HG02623 (cell line): ENCODE measurements at regions not wholly inside any gene's neighbourhood (a gene's known extent, or its start where the extent isn't known, plus 50 kb on each side); places are given as distances from the start of the nearest gene placed in this dataset.
"Not testable (repeated sequence)": the region's sequence is repeated elsewhere in the genome, so short reads cannot be mapped to it uniquely, and the experiment has no call there.

Experiments used
- ATAC-seq: cut with Tn5 transposase; IDR thresholded peaks from one replicate; pipeline ENCODE4 v1.9.1; 2021; ENCODE audit warnings: moderate library complexity; ENCODE audit not compliant: unreplicated experiment

DNA sequence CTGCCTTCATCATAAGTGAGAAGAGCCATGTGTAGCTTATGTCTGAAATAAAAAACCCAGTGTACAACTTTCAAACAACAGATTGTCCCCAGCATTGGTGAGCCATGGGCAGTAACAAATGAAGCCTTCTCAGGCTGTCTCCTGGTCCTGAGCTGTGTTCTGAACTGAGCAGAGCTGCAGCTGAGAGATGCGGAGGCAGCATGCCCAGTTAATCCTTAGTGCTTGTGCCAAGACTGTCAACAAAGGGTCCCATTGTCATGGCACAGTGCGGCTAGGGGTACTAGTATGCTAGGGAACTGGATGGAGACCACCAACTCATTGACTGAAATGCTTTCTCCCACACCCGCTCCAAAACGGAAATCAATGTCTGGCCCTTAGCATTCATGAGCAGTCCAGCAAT, 154.3 kb downstream of the RMST start:
- no peak for ATAC-seq

GRCh38 chr12:97628962-97629361, 166.4 kb downstream of the RMST start:
- ATAC-seq, result no peak

DNA sequence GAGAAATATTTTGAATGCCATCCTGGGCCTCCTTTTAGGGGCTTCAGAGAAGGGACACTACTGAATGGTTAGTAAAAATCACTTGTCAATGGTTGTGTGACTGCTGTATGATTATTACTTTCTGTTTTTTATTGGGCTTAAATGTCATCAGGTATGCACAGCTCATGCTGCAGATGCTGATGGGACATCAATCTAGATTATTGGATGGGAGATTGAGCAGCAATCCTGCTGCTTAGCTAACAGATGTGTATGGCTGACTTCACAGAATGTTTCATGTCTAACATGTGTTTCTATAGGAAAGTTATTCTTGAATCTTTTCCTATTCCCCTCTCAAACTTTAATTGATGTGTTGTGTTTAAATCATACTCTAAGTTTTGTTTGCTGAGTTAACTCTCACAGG, 166.8 kb downstream of the RMST start:
- no peak for ATAC-seq

DNA sequence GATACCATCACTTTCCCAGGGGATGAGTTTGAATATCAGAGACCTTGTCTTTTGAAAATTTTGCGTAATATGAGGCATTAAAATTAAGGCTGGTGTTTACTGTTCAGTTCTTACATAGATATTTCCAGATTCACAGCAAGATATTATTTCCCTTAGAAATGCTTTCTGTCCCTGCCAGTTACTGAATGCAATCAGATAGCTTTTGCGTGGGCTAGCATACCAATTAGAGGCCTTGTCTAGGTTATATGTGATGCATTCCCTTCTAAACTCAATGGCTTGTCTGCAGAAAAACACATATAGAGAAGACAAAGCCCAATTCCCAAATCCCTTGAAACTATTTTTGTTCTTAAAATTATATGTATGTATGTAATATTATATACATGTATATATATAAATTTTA, 167.8 kb downstream of the RMST start:
- no peak for ATAC-seq

GRCh38 chr12:97630875-97631274, 168.3 kb downstream of the RMST start:
- no peak for ATAC-seq

GRCh38 chr12:97637770-97638169, 175.2 kb downstream of the RMST start:
- no peak for ATAC-seq

DNA sequence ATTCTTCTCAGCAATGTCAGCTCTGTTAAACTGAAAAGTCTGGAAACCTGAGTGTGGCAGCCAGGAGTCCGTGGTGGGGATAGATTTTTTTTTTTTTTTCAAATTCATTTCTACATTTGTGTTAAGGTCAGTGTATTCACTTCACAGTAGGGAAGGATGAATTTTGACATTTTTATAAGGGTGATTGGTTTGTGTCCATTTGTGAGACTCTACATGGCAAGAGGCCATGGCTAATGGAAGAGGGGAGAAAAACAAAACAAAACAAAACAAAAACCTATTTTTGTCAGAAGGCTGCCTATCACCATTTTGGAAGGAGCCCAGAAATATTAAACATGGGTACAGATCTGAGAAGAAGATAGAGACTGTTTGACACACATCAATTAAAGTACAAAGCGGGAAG, 176.1 kb downstream of the RMST start:
- ATAC-seq, result no peak

DNA sequence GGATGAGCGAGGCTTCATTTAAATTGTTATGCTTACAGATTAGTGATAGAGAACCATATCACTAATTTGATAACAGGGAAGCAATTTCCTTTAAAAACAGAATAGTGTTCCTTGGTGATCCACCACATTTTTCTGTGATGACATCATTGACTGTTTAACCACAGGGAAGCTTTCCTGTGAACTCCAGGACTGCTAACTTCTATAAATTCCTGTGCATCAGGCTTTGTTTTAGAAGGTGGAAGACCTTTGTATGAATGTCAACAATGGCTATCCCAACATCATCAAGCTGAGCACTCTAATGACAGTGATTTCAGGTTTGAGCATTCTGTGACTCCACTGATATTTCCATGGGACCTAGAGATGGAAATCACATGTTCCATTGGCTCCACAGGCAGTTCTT, 177.1 kb downstream of the RMST start:
- no peak for ATAC-seq

DNA sequence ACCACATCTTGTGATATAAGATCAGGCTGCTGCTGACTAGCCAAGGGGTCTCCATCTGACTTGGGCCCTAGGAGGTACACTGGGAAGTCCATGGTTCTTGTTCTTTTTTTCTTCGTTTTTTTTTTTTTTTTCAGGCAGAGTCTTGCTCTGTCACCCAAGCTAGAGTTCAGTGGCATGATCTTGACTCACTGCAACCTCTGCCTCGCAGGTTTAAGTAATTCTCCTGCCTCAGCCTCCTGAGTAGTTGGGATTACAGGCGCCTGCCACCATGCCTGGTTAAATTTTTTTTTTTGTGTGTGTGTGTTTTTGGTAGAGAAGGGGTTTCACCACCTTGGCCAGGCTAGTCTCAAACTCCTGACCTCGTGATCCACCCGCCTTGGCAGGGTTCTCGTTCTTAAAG, 178.2 kb downstream of the RMST start:
- ATAC-seq, result no peak

DNA sequence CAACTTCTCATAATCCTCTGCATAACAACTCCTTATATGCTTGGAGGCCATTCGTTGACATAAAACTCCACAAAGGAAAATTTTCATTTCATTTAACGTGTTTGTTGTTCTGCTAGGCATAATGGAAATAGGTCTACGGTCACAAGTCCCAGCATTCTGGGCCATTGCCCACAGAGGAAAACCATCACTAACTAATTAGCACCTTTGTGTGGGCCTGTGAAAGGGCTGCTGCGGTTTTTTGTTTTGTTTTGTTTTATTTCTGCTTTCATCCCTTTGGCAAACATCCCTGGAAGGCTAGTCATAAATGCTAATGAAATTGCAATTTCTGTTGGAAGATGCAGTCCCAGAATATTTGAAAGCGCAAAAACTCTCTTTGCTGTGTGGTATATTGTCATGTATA, 180.3 kb downstream of the RMST start:
- ATAC-seq, result no peak

DNA sequence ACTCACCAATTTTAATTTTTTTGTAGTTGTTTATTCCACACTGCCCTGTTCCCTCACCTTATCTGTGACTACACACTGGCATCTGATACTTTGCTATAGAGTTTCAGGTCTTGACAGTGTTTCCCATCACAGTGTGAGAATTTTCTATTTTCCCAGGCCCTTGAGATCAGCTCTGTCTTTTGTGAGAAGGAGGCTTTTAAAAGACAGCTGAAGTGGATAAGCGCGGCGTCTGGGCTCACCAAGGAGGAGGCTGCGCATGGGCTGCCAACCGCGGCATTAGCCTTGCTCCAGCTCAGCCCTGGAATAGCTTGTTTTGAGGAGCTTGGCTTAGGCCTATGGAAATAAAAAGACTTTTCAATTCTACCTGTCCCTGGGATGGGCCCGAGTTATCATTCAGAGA, 181.3 kb downstream of the RMST start:
- ATAC-seq, result no peak

- no peak for ATAC-seq
Observed at GRCh38 chr12:97645726-97646125, 183.1 kb downstream of the RMST start.

- no peak for ATAC-seq
Observed at GRCh38 chr12:97647142-97647541, 184.5 kb downstream of the RMST start.

DNA sequence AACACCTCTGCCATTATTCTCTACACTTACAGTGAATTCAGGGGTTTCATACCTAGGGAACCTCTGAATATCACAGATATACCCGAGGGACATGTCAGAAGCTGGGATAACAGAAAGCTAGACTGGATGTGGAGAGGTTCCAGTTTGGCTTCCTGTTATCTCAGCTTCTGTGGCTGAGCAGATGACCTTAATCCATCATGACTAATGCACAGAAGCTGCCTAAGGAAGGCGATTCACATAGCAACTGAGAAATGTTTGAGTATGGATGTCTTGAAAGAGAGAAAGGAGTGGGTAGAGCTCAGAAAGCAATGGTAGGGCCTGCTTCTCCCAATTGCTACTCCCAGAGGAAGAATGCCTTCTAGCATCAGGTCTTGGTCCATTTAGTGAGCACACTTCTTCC, 187.6 kb downstream of the RMST start:
- no peak for ATAC-seq

- ATAC-seq, result not testable (repeated sequence)
Observed at GRCh38 chr12:97656548-97656947, 193.9 kb downstream of the RMST start.

- no peak for ATAC-seq
Observed at GRCh38 chr12:97659117-97659880, 196.7 kb downstream of the RMST start.

DNA sequence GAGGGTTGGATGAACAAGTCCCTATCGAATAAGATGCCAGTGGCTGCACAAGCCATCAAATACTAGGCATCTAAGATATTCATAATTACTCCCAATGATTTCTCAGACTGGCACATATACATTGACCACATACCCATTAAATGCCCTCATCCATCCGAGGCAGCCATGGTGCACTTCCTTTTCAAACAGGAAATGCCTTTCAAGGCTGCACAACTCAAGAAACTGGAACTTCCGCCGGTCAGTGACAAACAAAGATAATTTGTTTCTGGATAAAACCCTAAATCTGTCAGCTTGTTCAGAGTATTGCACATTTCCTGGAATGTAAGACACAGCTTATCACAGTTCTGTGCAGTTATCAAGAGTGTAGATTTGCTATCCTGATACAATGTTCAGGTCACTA, 203.7 kb downstream of the RMST start:
- no peak for ATAC-seq

DNA sequence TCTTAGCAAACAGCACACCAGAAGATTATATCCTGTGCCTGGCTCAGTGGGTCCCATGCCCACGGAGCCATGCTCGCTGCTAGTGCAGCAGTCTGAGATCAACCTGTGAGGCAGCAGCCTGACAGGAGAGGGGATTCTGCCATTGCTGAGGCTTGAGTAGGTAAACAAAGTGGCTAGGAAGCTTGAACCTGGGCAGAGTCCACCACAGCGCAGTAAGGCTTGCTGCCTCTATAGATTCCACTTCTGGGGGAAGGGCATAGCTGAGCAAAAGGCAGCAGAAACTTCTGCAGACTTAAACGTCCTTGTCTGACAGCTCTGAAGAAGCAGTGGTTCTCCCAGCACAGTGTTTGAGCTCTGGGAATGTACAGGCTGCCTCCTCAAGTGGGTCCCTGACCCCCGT, 210.3 kb downstream of the RMST start:
- no peak for ATAC-seq

- no peak for ATAC-seq
Observed at GRCh38 chr12:97680751-97681150, 218.1 kb downstream of the RMST start.

GRCh38 chr12:97681612-97682504, 219.3 kb downstream of the RMST start:
- peak; percentile 81 for ATAC-seq

DNA sequence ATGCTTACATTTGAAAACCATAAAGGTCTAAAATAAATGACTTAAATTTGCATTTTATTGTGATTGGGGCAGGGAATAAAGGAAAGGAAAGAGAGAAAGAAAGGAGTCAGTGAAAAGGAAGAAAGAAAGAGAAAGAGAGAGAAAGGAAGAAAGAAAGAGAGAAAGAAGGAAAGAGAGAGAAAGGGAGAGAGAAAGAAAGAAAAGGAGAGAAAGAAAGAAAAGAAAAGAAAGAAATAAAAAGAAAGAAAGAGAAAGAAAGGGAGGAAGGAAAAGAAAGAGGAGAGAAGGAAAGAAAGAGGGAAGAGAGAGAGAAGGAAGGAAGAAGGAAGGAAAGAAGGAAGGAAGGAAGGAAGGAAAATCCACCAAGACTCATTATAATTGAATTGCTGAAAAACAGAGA, 222.8 kb downstream of the RMST start:
- ATAC-seq, result no peak

- no peak for ATAC-seq
Observed at GRCh38 chr12:97701901-97702300, 239.3 kb downstream of the RMST start.
